ENCODE measurements at regions not wholly inside any gene's neighbourhood (a gene's known extent, or its start where the extent isn't known, plus 50 kb on each side); places are given as distances from the start of the nearest gene placed in this dataset.
A peak's percentile ranks its signal among the peaks of the same experiment; 100 is the strongest.
"Not testable (repeated sequence)": the region's sequence is repeated elsewhere in the genome, so short reads cannot be mapped to it uniquely, and the experiment has no call there.

DNA sequence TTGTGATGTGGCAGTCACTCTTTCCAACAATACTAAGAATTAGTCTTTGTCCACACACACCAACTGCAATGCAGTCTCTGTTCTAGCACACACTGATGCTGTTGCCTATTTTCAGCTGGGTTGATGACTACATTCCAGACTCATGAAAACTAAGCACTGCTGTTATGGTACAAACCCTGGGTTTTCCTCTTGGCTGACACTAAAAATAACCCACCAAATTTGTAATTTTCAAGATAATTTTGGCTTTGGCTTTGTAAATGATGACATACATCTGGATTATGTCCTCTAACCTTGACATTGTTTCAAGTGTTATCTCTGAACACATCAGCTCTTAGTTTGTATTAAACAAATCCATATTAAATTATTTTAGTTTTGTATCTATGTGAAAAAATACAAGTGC lies 444.8 kb downstream of the PTPRC start:
- Mint-ChIP-seq H3K9me3 (peaks cover 3% of the 10 kb centered on the region), H3K27ac (no peak overlapping the region), H3K27me3 (no peaks in the 10 kb centered on the region), H3K4me1 (peaks cover 7% of the 10 kb centered on the region), H3K36me3 (no peaks in the 10 kb centered on the region), H3K4me3 (no peak overlapping the region)
- ATAC-seq, result no peak

DNA sequence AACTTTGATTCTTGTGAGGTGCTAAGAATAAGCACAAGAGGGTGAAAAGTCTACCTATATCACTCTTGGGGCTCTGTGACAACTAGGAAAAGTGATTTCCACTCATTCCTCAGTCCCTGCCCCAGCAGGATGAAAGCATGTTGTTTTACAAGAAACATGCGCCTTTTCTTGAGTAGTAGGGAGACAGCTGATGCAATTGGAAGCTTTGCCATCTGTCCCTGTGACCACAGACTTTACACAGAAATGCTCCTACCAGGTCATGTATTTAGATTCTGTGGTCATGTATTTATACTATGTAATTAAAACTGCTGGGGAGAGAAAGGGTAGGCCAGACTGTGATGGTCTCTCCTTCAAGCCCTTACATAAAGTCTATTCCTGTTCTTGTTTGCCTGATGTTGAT lies 445.5 kb downstream of the PTPRC start:
- no peak for ATAC-seq
- Mint-ChIP-seq H3K9me3 (peaks cover 3% of the 10 kb centered on the region), H3K36me3 (no peaks in the 10 kb centered on the region), H3K27me3 (no peaks in the 10 kb centered on the region), H3K4me1 (peaks cover 13% of the 10 kb centered on the region), H3K4me3 (no peak overlapping the region), H3K27ac (no peak overlapping the region)

DNA sequence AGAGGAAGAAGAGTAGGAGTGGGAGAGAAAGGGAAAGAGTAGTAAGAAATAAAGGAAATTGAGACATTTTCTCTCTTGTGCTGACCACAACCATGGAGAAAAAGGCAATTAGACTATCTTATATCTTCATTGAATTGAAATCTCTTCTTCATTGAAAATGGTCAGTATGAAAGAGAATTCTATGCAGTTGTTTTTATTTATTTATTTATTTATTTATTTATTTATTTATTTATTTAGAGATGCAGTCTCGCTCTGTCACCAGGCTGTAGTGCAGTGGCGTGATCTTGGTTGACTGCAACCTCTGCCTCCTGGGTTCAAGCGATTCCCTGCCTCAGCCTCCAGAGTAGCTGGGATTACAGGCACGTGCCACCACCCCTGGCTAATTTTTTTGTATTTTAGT lies 447.1 kb downstream of the PTPRC start:
- Mint-ChIP-seq H3K27me3 (no peaks in the 10 kb centered on the region), H3K4me3 (no peak overlapping the region), H3K4me1 (peaks cover 20% of the 10 kb centered on the region), H3K9me3 (peaks cover 3% of the 10 kb centered on the region), H3K27ac (no peak overlapping the region), H3K36me3 (no peaks in the 10 kb centered on the region)
- ATAC-seq, result no peak

DNA sequence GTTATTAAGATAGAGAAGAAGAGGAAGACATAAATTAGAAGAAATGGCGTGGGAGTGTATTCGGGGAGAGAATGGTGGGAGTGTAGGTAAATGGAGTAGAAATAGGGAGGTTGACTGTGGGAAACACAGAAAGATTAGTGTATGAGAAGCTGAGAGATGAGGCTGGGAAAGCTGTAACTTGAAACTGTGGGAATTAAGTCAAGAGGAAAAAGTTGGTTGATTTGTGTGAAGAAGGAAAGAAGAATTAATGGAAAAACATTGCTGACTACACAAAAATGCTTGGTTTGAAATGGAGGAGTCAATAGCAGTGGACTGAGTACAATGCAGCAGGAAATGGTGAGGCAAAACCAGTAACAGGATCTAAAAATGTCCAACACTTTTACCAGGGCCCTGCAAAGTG lies 448.3 kb downstream of the PTPRC start:
- Mint-ChIP-seq H3K4me3 (no peak overlapping the region), H3K27ac (no peak overlapping the region), H3K4me1 (peaks cover 20% of the 10 kb centered on the region), H3K36me3 (no peaks in the 10 kb centered on the region), H3K27me3 (no peaks in the 10 kb centered on the region), H3K9me3 (peaks cover 3% of the 10 kb centered on the region)
- ATAC-seq, result no peak

DNA sequence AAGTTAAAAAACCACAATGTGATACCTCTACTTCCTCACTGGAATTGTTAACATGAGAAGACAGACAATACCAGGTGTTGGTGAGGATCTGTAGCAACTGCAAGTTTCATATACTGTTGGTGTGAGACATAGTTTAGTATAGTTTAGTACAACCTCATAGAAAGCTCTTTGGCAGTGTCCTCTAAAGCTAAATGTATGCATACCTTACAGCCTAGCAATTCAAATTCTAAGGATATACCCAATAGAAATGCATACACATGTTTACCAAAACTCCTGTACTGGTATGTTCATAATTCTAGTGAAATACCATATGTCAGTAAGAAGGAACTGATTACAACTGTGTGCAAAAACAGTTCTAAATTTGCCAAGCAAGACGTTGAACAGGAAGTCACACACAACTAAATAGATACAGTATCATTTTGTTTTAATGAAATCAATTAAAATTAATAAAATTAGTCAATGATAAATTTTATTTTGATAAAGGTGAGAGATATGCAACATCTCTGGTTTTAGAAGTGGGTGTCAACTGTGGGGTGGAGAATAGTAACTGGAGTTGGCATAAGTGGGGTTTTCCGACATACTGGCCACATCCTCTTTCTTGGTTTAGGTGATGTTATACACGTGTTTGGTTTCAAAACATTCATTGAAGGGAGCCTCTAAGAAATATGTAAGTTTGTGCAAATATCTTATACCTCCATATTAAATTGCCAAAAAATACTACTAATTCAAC lies 450.7 kb downstream of the PTPRC start:
- Mint-ChIP-seq H3K27me3 (no peaks in the 10 kb centered on the region), H3K36me3 (no peaks in the 10 kb centered on the region), H3K4me1 (peaks cover 20% of the 10 kb centered on the region), H3K9me3 (peaks cover 3% of the 10 kb centered on the region), H3K27ac (peak overlapping the region; percentile 72), H3K4me3 (no peak overlapping the region)
- ATAC-seq, result peak; percentile 95

DNA sequence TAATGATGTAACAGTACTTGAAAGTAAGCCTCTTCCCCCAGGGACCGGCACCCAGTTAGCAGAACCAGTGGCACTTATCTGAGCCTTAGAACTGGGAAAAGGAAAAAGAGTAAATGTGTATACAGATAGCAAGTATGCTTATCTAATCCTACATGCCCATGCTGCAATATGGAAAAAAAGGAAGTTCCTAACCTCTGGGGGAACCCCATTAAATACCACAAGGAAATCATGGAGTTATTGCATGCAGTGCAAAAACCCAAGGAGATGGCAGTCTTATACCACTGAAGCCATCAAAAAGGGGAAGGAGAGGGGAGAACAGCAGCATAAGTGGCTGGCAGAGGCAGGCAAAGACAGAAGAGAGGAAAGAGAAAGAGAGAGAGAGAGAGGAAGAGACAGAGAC lies 456.8 kb downstream of the PTPRC start:
- not testable (repeated sequence) for H3K9me3 Mint-ChIP-seq, H3K4me1 Mint-ChIP-seq, H3K4me3 Mint-ChIP-seq, ATAC-seq, H3K36me3 Mint-ChIP-seq, H3K27me3 Mint-ChIP-seq
- H3K27ac Mint-ChIP-seq, result peak overlapping the region; percentile 10

DNA sequence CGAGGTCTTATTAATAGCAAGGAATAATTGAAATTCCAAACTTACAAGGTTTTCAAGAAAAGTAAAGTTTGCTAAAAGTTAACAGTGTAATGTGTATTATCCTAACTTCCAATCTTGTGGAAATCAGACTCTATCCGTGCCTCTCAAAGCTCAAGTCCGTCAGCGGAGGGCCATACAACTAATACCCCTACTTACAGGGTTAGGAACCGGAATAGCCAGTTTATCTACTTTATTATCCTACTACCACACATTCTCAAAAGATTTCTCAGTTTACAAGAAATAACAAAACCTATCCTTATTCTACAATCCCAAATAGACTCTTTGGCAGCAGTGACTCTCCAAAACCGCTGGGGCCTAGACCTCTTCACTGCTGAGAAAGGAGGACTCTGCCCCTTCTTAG lies 457.8 kb downstream of the PTPRC start:
- Mint-ChIP-seq H3K4me1 (peaks cover 7% of the 10 kb centered on the region), H3K27me3 (no peaks in the 10 kb centered on the region), H3K36me3 (no peaks in the 10 kb centered on the region), H3K4me3 (no peak overlapping the region), H3K27ac (no peak overlapping the region), H3K9me3 (no peaks in the 10 kb centered on the region)
- ATAC-seq, result no peak

DNA sequence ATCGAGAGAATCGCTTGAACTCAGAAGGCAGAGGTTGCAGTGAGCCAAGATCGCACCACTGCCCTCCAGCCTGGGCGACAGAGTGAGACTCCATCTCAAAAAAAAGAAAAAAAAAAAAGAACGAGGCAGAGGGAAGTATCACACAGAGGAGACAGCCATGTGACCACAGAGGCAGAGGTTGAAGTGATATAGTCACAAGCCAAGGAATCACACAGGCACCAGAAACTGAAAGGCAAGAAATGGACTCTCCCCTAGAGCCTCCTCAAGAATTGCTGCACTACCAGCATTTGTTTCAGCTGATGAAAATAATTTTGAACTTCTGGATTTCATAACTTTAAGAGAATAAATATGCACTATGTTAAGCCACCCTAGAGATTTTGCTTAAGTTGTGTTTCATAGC lies 459.6 kb downstream of the PTPRC start:
- Mint-ChIP-seq H3K4me3 (no peak overlapping the region), H3K36me3 (no peaks in the 10 kb centered on the region), H3K4me1 (peaks cover 12% of the 10 kb centered on the region), H3K9me3 (no peaks in the 10 kb centered on the region), H3K27me3 (no peaks in the 10 kb centered on the region), H3K27ac (no peak overlapping the region)
- no peak for ATAC-seq

DNA sequence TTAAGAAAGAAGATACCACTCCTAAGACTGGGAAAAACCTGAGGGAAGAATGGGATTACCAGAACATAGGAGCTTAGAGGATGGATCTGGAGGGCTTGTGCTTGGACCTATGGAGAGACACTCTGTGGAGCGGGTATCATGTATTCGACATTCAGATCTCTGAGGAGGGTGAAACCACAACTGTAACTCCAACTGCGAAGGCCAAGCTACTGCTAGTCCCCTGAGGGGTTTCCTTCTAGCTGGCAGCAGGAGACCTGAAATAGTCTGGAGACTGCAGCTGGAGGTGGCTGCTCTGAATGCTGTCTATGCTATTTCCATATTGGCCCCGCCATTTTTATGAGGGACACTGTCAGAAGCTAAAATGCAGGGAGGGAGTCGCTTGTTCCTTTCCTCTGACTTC lies 462.3 kb downstream of the PTPRC start:
- Mint-ChIP-seq H3K27me3 (no peaks in the 10 kb centered on the region), H3K4me1 (peaks cover 12% of the 10 kb centered on the region), H3K36me3 (no peaks in the 10 kb centered on the region), H3K4me3 (no peak overlapping the region), H3K27ac (no peak overlapping the region), H3K9me3 (peaks cover 3% of the 10 kb centered on the region)
- no peak for ATAC-seq

DNA sequence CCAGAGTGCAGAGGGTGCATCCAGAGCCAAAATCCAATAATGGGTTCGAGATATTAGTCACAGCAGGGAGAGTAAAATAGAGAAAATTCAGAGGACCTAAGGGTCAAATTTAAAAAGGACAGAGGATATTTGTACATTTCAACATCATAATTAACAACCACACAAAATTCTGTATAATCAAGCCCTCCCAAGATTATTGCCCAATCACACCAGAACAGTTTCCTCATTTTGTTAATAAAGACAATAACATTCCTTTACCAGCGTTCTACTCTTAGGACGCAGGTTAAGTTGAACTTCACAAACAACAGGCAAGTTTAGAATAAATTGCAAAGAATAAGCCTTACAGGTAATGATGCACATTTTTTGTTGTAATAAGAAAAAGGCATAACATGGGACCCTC lies 462.8 kb downstream of the PTPRC start:
- Mint-ChIP-seq H3K27me3 (no peaks in the 10 kb centered on the region), H3K4me1 (peaks cover 12% of the 10 kb centered on the region), H3K27ac (no peak overlapping the region), H3K4me3 (no peak overlapping the region), H3K9me3 (peaks cover 5% of the 10 kb centered on the region), H3K36me3 (no peaks in the 10 kb centered on the region)
- no peak for ATAC-seq

DNA sequence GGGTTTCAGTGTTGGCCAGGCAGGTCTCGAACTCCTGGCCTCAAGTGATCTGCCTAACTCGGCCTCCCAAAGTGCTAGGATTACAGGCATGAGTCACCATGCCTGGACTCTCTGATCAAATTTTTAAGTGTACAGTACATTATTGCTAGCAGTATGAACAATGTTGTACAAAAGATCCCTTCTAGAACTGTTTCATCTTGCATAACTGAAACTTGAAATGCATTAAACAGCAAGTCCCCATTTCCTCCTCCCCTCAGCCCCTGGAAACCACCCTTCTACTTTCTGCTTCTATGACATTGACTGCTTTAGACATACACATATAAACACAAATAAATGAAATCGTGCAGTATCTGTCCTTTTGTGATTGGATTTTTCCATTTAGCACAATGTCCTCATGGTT lies 463.4 kb downstream of the PTPRC start:
- no peaks in the 10 kb centered on the region for H3K36me3 Mint-ChIP-seq
- peaks cover 5% of the 10 kb centered on the region for H3K9me3 Mint-ChIP-seq
- H3K4me3 Mint-ChIP-seq, result no peak overlapping the region
- no peak overlapping the region for H3K27ac Mint-ChIP-seq
- no peaks in the 10 kb centered on the region for H3K27me3 Mint-ChIP-seq
- peak; percentile 50 for ATAC-seq
- peaks cover 12% of the 10 kb centered on the region for H3K4me1 Mint-ChIP-seq

DNA sequence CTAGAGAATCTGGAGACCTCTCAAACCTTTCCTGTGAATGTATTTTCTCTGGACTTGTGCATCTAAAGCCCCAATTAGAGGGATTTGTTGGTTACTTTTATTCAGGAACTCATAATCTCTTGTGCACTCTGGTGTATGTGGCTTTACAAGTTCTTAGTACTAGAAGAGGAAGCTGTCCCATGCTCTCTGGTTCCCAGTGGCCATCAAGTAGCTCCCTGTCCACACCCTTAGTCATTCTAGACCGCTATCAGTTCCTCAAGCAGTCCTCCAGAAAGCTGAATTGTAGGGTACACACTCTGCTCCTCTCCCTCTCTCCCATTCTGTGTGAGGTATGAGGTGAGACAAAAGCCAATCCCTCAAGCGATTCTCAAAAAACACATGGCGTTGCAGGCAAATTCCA lies 470.3 kb downstream of the PTPRC start:
- no peak for ATAC-seq
- H3K27me3 Mint-ChIP-seq, result no peaks in the 10 kb centered on the region
- no peak overlapping the region for H3K4me3 Mint-ChIP-seq
- peaks cover 12% of the 10 kb centered on the region for H3K4me1 Mint-ChIP-seq
- H3K36me3 Mint-ChIP-seq, result peaks cover 6% of the 10 kb centered on the region
- no peak overlapping the region for H3K27ac Mint-ChIP-seq
- H3K9me3 Mint-ChIP-seq, result peaks cover 8% of the 10 kb centered on the region

DNA sequence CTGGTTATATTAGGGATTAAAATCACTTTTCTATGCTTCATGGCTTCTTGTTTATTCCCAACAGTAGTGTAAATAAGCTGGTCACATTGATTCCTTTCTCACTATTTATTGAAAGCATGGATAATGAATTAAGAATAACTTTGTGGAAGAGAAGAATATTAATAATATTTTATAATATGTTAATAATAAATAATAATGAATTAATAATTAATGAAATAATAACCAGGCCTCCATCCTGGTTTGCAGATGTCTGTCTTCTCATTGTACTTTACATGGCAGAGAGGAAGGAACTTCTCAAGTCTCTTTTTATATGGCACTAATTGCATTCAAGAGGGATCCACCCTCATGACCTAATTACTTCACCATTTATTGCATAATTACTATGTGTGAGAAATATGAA lies 473.5 kb downstream of the PTPRC start:
- ATAC-seq, result no peak
- H3K27ac Mint-ChIP-seq, result no peak overlapping the region
- H3K36me3 Mint-ChIP-seq, result peaks cover 6% of the 10 kb centered on the region
- H3K4me3 Mint-ChIP-seq, result no peak overlapping the region
- no peaks in the 10 kb centered on the region for H3K27me3 Mint-ChIP-seq
- peaks cover 5% of the 10 kb centered on the region for H3K4me1 Mint-ChIP-seq
- peaks cover 2% of the 10 kb centered on the region for H3K9me3 Mint-ChIP-seq

DNA sequence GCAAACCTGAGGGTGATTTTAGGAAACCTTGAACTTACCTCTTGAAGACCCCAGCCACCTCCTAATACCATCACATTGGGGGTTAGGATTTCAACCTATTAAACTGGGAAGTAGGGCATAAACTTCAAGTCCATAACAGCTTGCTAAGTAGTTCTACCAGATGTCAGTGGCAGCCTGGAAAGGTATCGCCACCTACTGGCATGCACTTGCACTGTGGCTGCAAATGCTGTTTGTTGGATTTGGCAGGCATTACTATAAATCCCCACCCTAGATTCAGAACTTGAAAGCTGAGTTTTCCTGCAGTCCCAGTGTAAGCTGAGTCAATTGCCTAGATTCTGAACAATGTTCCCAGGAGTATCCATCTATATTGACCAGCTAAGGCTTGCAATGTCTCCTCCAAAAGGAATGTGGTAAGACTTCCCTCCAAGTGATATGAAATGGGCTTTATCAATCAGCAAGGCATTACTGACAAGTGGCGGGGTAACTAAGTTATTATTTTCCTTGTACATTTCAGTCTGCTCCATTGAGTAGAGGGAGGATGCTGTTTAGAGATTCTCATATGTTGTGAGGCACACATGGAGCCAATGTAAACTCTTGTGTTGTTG lies 474.5 kb downstream of the PTPRC start:
- H3K27me3 Mint-ChIP-seq, result no peaks in the 10 kb centered on the region
- H3K27ac Mint-ChIP-seq, result no peak overlapping the region
- no peak overlapping the region for H3K4me3 Mint-ChIP-seq

DNA sequence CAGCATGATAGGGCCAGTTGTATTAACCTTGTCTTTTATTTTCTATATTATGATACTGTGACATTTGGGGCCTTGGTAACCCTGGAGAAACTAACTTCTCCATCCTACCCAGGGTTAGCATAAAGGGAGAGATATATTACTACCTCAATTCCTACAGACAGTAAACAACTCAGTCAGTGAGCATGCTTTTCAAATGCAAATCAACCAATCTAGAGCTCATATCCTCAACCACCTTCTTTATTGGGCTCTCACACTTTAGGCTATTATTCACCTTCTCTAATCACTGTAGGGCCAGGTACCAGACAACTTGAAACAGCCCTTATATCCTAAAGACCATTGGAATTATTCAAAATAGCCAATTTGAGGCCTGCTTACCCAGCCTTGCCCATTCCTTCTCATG lies 477.6 kb downstream of the PTPRC start:
- H3K4me1 Mint-ChIP-seq, result no peaks in the 10 kb centered on the region
- ATAC-seq, result no peak
- H3K27ac Mint-ChIP-seq, result no peak overlapping the region
- no peaks in the 10 kb centered on the region for H3K9me3 Mint-ChIP-seq
- no peaks in the 10 kb centered on the region for H3K27me3 Mint-ChIP-seq
- no peak overlapping the region for H3K4me3 Mint-ChIP-seq
- H3K36me3 Mint-ChIP-seq, result no peaks in the 10 kb centered on the region

More for the DNA sequence above, 474.5 kb downstream of the PTPRC start:
- peaks cover 4% of the 10 kb centered on the region for H3K36me3 Mint-ChIP-seq
- no peak for ATAC-seq
- no peaks in the 10 kb centered on the region for H3K9me3 Mint-ChIP-seq
- H3K4me1 Mint-ChIP-seq, result peaks cover 5% of the 10 kb centered on the region

DNA sequence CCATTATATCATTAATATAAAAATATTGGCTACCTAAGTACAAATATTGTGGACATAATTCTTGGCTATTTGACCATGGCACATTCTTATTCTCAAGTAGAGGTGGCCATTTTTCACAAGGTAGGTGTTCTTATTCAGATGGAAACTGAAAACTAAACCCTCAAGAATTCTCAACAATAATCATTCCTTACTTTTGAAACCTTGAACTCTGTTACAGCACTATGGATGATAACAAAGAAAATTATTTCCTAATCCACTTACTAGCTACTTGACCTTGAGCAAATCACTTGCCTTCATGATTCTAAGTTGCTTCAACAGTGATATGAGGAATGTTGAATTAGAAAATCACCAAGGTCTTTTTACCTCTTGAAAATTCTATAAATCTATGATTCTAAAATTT lies 482.2 kb downstream of the PTPRC start:
- no peak overlapping the region for H3K4me3 Mint-ChIP-seq
- H3K27me3 Mint-ChIP-seq, result no peaks in the 10 kb centered on the region
- H3K36me3 Mint-ChIP-seq, result no peaks in the 10 kb centered on the region
- ATAC-seq, result no peak
- H3K27ac Mint-ChIP-seq, result no peak overlapping the region
- H3K4me1 Mint-ChIP-seq, result no peaks in the 10 kb centered on the region
- no peaks in the 10 kb centered on the region for H3K9me3 Mint-ChIP-seq

Data from stimulated activated memory B cell treated with anti-CD40 and anti-IgM and Interleukin-4, amounts not matched to agents 10 μg/mL and 1 μg/mL and 100 μg/mL, for 72 hours (primary cell).